ENCODE measurements at regions not wholly inside any gene's neighbourhood (a gene's known extent, or its start where the extent isn't known, plus 50 kb on each side); places are given as distances from the start of the nearest gene placed in this dataset.
A peak's percentile ranks its signal among the peaks of the same experiment; 100 is the strongest.

DNA sequence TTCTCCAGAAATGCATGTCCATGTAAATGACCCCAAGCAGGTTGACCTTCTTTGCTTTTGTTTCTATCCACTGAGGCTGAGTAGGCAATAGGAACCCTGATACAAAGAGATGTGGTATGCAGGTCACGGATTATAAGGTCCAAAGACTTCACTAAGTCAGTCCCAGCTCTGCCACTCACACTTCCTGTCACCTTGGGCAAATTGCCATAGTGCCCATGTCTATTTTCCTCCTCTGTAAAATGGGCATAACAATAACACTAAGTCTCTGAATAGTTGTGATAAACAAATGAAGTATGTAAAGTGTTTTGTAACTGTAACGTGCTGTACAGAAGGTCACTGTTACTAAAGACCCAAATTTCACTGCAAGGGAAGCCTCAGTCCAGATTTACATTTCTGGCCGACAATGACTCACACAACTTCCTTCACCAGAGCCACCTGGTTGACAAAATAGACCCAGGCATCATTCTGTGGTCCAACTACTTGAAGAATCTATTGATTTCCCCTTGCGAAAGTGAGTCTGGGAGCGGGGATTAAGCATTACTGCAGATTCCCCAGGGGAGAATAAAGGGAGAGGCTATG lies 175.4 kb upstream of the LPP start:
- DNase-seq: peak in 1 of 2 donors; percentile 23

DNA sequence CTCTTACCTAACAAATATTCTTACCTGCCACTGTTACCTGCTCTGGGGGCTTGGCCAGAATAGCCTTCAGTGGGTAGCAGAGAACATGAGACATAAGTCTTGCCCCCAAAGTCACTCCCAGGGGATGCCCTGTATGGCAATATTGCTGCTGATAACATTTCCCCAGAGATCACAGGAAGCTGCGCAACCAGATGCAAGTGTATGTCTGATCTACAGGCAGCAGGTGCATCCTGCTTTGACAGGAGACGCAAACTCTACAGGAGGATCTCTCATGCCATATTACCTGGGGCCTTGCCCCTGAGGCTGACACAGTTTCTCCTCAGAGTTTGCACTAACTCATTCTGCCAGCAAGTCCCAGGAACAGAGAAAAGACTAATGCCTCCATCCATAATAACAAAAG lies 174.4 kb upstream of the LPP start:
- peak; percentile 56 to 81 for DNase-seq

- DNase-seq: no peak
Measured at GRCh38 chr3:187980861-187981260, 173.1 kb upstream of the LPP start.

- no peak for DNase-seq
Measured at GRCh38 chr3:187982142-187982541, 171.8 kb upstream of the LPP start.

- no peak for DNase-seq
Measured at GRCh38 chr3:187983484-187984124, 170.4 kb upstream of the LPP start.

DNA sequence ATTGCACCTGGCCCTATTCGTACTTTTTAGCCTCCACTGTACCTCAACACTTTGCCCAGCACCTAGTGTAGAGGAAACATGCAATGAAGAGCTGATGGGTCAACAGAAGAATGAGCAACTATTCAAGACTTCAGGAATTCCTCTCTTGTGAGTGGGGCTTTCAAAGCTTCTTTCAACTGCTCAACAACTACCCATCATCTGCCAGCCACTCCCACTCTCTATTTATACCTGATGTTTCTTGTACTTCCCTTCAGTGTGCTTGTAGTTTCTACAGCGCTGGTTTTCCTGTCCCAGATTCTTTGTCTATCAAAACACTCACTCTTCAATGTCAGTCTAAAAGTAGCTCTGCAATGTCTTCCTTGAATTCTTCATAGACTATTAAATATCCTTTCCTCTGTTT lies 168.3 kb upstream of the LPP start:
- DNase-seq: no peak

GRCh38 chr3:187986514-187986934 lies 167.4 kb upstream of the LPP start:
- peak in 1 of 2 donors; percentile 62 for DNase-seq

DNA sequence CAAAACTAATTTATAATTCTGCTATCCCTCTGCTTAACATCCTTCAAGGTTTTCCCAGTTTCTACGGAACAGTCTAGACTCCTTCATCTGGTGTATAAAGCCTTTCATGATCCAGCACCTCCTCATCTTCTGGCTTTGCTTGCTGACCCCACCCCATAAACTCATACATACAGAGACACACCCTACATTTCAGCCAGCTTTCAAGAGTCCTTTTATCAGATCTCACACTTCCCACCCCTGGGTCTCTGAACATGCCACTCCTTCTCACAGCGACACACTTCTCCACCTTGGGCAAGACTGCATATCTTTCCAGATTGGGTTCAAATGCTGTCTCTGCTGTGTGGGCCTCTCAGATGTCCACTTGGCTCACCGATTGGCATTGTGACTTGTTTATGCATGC lies 166.8 kb upstream of the LPP start:
- no peak for DNase-seq

GRCh38 chr3:187987924-187988323 lies 166.0 kb upstream of the LPP start:
- peak; percentile 51 to 65 for DNase-seq

GRCh38 chr3:187989575-187990153 lies 164.3 kb upstream of the LPP start:
- DNase-seq: no peak

GRCh38 chr3:187992609-187993008 lies 161.3 kb upstream of the LPP start:
- DNase-seq: no peak

DNA sequence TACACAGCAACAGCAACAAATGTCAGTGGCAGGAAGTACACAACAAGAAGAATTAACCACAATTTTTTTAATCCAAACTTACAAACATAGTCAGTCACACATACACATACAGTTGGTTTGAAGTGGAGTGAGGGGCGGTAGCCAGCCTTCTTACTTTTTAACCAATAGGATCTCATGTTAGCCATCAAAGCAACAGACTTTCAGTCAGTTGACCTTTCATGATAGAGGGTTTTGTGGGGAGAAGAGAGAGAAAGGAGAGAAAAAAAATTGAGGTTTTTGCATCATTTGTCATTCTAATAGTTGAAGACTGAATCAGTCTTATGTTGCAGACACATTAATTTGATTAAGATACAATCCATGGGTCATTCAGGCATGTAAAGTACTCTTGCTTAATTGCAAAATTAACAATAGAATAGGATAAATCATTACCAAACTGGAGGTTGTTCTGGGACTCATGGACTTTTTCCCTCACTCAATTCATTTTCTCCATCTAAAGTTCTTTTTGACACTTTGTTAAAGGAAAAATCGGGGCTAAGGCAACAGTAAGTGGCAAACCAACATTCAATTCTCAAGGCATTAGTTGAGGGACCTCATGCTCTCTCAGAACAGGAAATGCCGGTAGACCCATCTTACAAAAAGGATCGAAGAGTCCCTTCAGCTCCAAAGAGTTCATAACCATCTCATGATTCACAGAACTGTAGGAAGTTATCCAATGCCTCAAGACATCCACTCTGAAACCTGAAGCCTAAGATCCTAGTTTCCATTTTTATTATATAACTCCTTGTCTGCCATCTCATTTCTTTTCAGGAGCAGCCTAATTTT lies 159.5 kb upstream of the LPP start:
- DNase-seq: peak; percentile 49 to 76

GRCh38 chr3:187995043-187995400 lies 158.9 kb upstream of the LPP start:
- no peak for DNase-seq

DNA sequence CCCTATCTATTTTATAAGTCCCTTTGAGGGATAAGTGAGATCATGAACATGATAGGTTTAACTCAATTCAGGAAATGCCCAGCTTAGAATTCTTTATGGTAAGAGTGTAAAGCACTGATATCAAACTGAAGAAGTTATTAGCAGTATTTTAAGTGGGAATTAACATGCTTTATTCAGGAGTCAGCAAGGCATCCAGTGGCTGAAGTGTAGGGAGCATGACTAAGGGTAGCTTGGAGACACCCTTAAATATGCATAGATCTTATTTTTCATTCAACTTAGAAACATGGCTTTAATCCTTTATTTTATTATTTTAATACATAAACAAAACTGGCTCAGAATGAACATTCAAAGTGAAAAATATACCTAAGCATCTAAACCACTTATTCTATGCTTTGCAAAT lies 158.3 kb upstream of the LPP start:
- DNase-seq: no peak

DNA sequence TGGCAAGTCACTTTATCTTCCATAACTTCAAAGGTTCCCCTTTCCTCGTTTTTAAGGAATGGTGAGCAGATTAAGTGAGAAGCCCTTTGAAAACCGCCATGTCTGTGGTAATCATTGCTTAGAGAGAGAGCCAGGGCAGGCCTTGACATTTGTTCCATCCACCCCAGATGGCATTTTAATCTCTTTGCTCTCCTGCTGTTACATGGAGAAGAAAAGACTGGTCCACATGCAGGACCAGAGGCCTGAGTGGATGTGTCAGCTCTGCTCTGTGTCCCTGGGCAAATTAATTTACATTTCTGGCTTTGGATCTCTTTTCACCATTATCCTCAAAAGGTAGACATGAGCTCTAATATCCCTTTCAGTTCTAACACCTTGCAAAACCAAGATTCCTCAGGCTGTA lies 157.3 kb upstream of the LPP start:
- DNase-seq: no peak

GRCh38 chr3:187997490-187997889 lies 156.5 kb upstream of the LPP start:
- no peak for DNase-seq

DNA sequence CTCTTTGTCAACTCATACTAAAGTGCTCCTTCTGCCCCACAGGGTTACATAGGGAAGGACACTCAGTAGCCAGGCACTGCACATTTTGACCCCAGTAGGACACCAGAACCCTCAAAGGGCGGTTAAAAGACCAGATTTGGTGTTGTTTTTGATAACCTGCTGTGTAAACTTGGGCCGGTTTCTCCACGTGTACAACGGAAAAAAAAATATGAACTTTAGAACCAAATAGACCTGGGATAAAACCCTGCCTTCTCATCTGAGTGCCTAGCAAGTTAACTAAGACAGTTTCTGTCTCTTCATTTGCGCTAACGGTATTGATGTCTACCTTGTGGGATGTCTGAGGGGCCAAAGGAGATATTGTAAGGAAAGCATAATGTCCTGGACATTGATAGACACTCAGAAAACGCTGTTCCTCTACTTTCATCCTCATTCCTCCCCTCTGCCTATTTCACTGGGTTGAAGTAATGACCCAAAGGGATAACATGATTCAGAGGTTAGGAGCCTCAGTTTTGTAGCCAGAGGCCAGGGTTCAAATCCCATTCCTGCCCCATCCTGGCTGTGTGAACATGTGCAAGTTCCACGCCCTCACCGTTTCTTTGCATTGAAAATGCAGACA lies 155.9 kb upstream of the LPP start:
- DNase-seq: no peak

- DNase-seq: no peak
Measured at GRCh38 chr3:187998611-187999010, 155.3 kb upstream of the LPP start.

- peak; percentile 71 to 86 for DNase-seq
Measured at GRCh38 chr3:187999821-188000220, 154.1 kb upstream of the LPP start.

DNA sequence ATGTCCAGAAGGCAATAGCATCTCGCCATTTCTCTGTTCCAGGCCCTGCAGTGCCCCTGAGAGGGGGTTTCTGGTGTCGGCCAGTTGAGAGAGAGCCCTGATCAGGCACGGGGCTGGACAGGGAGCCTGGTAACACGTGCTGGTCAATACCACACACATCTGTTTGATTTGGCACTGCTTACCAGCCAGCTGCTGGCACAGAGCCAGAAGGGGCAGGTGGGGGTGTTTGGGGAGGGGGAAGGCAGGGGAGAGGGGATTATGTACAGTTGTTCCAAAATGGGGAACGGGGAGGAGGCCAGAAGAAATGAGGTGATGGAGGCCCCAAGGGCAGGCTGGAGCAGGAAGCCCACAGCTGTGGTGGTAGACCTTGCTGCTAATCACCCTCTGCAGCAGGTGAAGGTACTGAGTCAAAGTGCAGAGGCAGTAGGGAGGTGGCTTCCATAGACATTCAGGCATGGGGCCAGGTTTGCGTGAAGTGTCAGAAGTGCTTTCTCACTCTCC lies 153.5 kb upstream of the LPP start:
- DNase-seq: peak; percentile 15 to 26

DNA sequence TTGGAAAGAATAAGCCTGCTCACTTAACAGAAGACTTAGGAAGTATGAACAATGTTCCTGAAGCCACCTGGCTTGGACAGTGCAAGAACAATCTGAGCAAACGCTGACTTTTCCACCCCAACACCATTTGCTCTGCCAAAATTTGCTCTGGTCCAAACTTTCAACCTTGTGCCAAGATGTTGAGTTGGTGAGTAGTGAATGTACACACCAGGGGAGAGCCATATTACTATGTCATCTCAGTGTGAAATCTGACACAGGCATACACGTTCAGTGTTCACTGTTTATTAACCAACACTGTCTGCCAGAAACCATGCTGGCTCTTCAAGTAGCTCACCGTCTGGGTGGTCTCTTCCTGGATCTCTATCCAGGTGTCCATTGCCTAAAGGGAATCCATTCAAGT lies 152.9 kb upstream of the LPP start:
- DNase-seq: no peak

GRCh38 chr3:188001926-188002325 lies 152.0 kb upstream of the LPP start:
- no peak for DNase-seq

DNA sequence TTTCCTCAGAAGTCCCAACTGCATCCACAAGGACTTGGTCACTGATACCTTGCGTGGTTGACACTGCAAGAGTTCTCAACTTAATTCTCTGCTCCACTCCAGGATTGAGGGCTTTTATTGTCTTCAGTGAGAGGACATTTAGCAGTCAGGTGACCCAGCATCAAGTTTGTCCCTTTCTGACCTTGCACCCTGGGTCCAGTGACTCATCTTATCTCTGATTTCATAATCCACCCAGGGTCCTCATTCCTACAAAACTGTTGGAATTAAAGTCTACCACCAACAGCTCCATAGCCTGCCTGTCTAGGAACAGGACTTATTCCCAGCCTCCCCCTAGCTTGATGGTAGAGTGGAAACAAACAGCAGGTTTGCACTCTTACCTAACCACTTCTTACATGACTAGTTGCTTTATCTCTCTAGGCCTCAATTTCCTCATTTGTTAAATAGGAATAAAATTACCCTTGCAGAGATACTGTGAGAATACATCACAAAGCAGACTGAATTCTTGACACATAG lies 151.3 kb upstream of the LPP start:
- no peak for DNase-seq
